Naive thymus-derived CD8-positive, alpha-beta T cell (primary cell): ENCODE measurements at regions not wholly inside any gene's neighbourhood (a gene's known extent, or its start where the extent isn't known, plus 50 kb on each side); places are given as distances from the start of the nearest gene placed in this dataset.
"Not testable (repeated sequence)": the region's sequence is repeated elsewhere in the genome, so short reads cannot be mapped to it uniquely, and the experiment has no call there.

Experiments
- ATAC-seq, 2 donors: fragments of 150-1000 bp; cut with Tn5 transposase in 1 of 2; sonication (Bioruptor Pico), chemical (Tn5 transposase) in 1 of 2; 1 replicate in 1 of 2; 2 replicates in 1 of 2; pipeline ENCODE4 v1.10.0; 2021; ENCODE audit warnings: mild to moderate bottlenecking in 2 of 2, moderate library complexity in 2 of 2
- POLR2A ChIA-PET: fragments of 350-600 bp; sonication (Branson Sonifier 250); formaldehyde crosslinking; loops from one replicate; lab custom pipeline; 2021; ENCODE audit warnings: antibody characterized with exemption; lab: Charles Lee
- DNase-seq, 10 donors: peaks; one replicate each; pipeline versions ENCODE4 v3.0.0 to v3.0.0-alpha.2; 2020 to 2022
- H3K27ac Mint-ChIP-seq, 10 donors: one replicate each; pipeline ENCODE4 v1.8.0; 2020 to 2022; ENCODE audit warnings: mild to moderate bottlenecking in 10 of 10, mixed read lengths in 10 of 10, moderate library complexity in 4 of 10, inconsistent platforms in 1 of 10
- H3K27me3 Mint-ChIP-seq, 5 donors: one replicate each; pipeline ENCODE4 v1.8.0; 2021 to 2022; ENCODE audit warnings: mixed read lengths in 5 of 5
- H3K36me3 Mint-ChIP-seq, 3 donors: one replicate each; pipeline ENCODE4 v1.8.0; 2020 to 2022; ENCODE audit warnings: mixed read lengths in 3 of 3, mild to moderate bottlenecking in 2 of 3, inconsistent platforms in 1 of 3
- H3K4me1 Mint-ChIP-seq, 4 donors: one replicate each; pipeline ENCODE4 v1.8.0; 2021 to 2022; ENCODE audit warnings: mixed read lengths in 4 of 4
- H3K4me3 Mint-ChIP-seq, 10 donors: one replicate each; pipeline ENCODE4 v1.8.0; 2020 to 2022; ENCODE audit warnings: mild to moderate bottlenecking in 10 of 10, mixed read lengths in 10 of 10, moderate library complexity in 6 of 10, inconsistent platforms in 1 of 10
- H3K9me3 Mint-ChIP-seq, 9 donors: one replicate each; pipeline ENCODE4 v1.8.0; 2020 to 2022; ENCODE audit warnings: mixed read lengths in 9 of 9, mild to moderate bottlenecking in 3 of 9, inconsistent platforms in 1 of 9, moderate library complexity in 1 of 9

- H3K27me3 Mint-ChIP-seq = peaks cover 0 to 12% (median 0%) of the 10 kb centered on the region in 5 donors
- no peak for ATAC-seq
- POLR2A ChIA-PET = no interaction called here
- H3K4me1 Mint-ChIP-seq = no peaks in the 10 kb centered on the region
- peaks cover 0 to 4% (median 0%) of the 10 kb centered on the region in 9 donors for H3K9me3 Mint-ChIP-seq
- H3K27ac Mint-ChIP-seq = no peak overlapping the region
- H3K36me3 Mint-ChIP-seq = no peaks in the 10 kb centered on the region
- no peak overlapping the region for H3K4me3 Mint-ChIP-seq
- DNase-seq = no peak
Measured at GRCh38 chr22:34604312-34604711, 461.6 kb upstream of the ISX start.

- DNase-seq = no peak
- peaks cover 0 to 9% (median under 1%) of the 10 kb centered on the region in 5 donors for H3K27me3 Mint-ChIP-seq
- POLR2A ChIA-PET = no interaction called here
- H3K27ac Mint-ChIP-seq = no peak overlapping the region
- no peak overlapping the region for H3K4me3 Mint-ChIP-seq
- H3K36me3 Mint-ChIP-seq = no peaks in the 10 kb centered on the region
- ATAC-seq = no peak
- no peaks in the 10 kb centered on the region for H3K4me1 Mint-ChIP-seq
- peaks cover 0 to 4% (median 0%) of the 10 kb centered on the region in 9 donors for H3K9me3 Mint-ChIP-seq
Measured at GRCh38 chr22:34608106-34608505, 457.9 kb upstream of the ISX start.

GRCh38 chr22:34608540-34609115 is 457.3 kb upstream of the ISX start:
- DNase-seq = no peak
- H3K9me3 Mint-ChIP-seq = peaks cover 0 to 7% (median 0%) of the 10 kb centered on the region in 9 donors
- H3K27me3 Mint-ChIP-seq = peaks cover 0 to 12% (median 2%) of the 10 kb centered on the region in 5 donors
- H3K36me3 Mint-ChIP-seq = no peaks in the 10 kb centered on the region
- no peak overlapping the region for H3K4me3 Mint-ChIP-seq
- POLR2A ChIA-PET = no interaction called here
- H3K27ac Mint-ChIP-seq = no peak overlapping the region
- no peak for ATAC-seq
- H3K4me1 Mint-ChIP-seq = no peaks in the 10 kb centered on the region

DNA sequence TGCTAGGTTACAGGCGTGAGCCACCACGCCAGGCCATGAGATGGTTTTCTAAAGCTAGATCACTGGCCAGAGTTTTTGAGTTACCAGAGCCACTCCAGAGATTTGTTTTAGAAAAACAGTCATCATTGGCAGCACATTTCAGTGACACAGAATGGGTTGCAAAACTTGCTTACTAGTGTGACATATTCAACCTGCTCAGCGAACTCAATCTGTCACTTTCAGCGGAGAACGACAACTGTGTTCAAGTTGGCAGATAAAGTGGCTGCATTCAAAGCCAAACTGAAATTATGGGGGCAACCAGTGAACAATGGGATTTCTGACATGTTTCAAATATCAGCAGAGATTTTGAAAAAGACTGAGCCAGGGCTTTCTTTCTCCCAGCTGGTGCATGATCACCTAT is 456.3 kb upstream of the ISX start:
- no peak overlapping the region for H3K4me3 Mint-ChIP-seq
- H3K36me3 Mint-ChIP-seq = no peaks in the 10 kb centered on the region
- DNase-seq = no peak
- no peaks in the 10 kb centered on the region for H3K4me1 Mint-ChIP-seq
- ATAC-seq = no peak
- H3K27me3 Mint-ChIP-seq = peaks cover 0 to 15% (median 4%) of the 10 kb centered on the region in 5 donors
- H3K9me3 Mint-ChIP-seq = peaks cover 0 to 7% (median 0%) of the 10 kb centered on the region in 9 donors
- no peak overlapping the region for H3K27ac Mint-ChIP-seq
- POLR2A ChIA-PET = no interaction called here

GRCh38 chr22:34620161-34620560 is 445.8 kb upstream of the ISX start:
- H3K36me3 Mint-ChIP-seq = no peaks in the 10 kb centered on the region

GRCh38 chr22:34620832-34621231 is 445.1 kb upstream of the ISX start:
- Mint-ChIP-seq H3K4me3 (no peak overlapping the region), H3K27ac (no peak overlapping the region), H3K36me3 (no peaks in the 10 kb centered on the region), H3K4me1 (no peaks in the 10 kb centered on the region), H3K27me3 (no peaks in the 10 kb centered on the region), H3K9me3 (peaks cover 0 to 14% (median 2%) of the 10 kb centered on the region in 9 donors)
- POLR2A ChIA-PET = no interaction called here
- ATAC-seq = no peak
- DNase-seq = no peak

More at GRCh38 chr22:34620161-34620560, 445.8 kb upstream of the ISX start:
- ATAC-seq (no peak), DNase-seq (no peak)
- H3K27ac Mint-ChIP-seq = no peak overlapping the region
- H3K4me1 Mint-ChIP-seq = no peaks in the 10 kb centered on the region
- H3K27me3 Mint-ChIP-seq = no peaks in the 10 kb centered on the region
- POLR2A ChIA-PET = no interaction called here
- peaks cover 0 to 13% (median 2%) of the 10 kb centered on the region in 9 donors for H3K9me3 Mint-ChIP-seq
- H3K4me3 Mint-ChIP-seq = no peak overlapping the region

- no peak overlapping the region for H3K27ac Mint-ChIP-seq
- H3K4me1 Mint-ChIP-seq = no peaks in the 10 kb centered on the region
- DNase-seq (no peak), ATAC-seq (no peak)
- H3K27me3 Mint-ChIP-seq = peaks cover 0 to 2% (median 0%) of the 10 kb centered on the region in 5 donors
- H3K36me3 Mint-ChIP-seq = no peaks in the 10 kb centered on the region
- H3K9me3 Mint-ChIP-seq = peaks cover 0 to 21% (median 2%) of the 10 kb centered on the region in 9 donors
- no peak overlapping the region for H3K4me3 Mint-ChIP-seq
- POLR2A ChIA-PET = no interaction called here
Measured at GRCh38 chr22:34622602-34623001, 443.4 kb upstream of the ISX start.

DNA sequence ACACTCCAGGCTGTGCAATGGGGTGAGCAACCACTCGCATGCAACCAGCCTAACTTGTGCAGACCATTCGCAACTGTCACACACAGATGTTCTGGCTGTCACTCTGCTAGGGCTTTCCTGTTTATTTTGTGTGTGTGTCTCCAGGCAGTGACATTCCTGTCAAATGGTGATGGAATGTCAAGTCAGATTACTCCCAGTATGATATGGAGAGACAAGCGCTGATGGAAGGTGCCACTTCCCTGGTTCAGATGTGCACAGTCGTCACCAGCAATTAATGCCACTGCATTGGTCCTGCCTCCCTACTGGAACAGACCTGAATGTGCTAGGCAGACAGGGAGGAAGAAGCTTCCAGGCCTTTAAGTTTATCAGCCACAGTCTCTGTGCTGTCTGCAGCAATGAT is 442.4 kb upstream of the ISX start:
- Mint-ChIP-seq H3K9me3 (peaks cover 0 to 30% (median 3%) of the 10 kb centered on the region in 9 donors), H3K27me3 (peaks cover 0 to 7% (median 3%) of the 10 kb centered on the region in 5 donors), H3K4me3 (no peak overlapping the region), H3K36me3 (peaks cover 0 to 4% (median 0%) of the 10 kb centered on the region in 3 donors), H3K27ac (no peak overlapping the region), H3K4me1 (no peaks in the 10 kb centered on the region)
- DNase-seq (no peak), ATAC-seq (no peak)
- POLR2A ChIA-PET = no interaction called here

- H3K4me1 Mint-ChIP-seq, ATAC-seq, DNase-seq, POLR2A ChIA-PET, H3K27ac Mint-ChIP-seq, H3K4me3 Mint-ChIP-seq, H3K36me3 Mint-ChIP-seq: not testable (repeated sequence)
- H3K27me3 Mint-ChIP-seq = peaks cover 0 to 14% (median 3%) of the 10 kb centered on the region in 5 donors
- peaks cover 0 to 36% (median 4%) of the 10 kb centered on the region in 9 donors for H3K9me3 Mint-ChIP-seq
Measured at GRCh38 chr22:34625892-34626291, 440.1 kb upstream of the ISX start.

- H3K9me3 Mint-ChIP-seq = peaks cover 0 to 12% (median 0%) of the 10 kb centered on the region in 9 donors
- no peaks in the 10 kb centered on the region for H3K36me3 Mint-ChIP-seq
- DNase-seq (no peak), ATAC-seq (no peak)
- H3K4me1 Mint-ChIP-seq = no peaks in the 10 kb centered on the region
- H3K27ac Mint-ChIP-seq = no peak overlapping the region
- POLR2A ChIA-PET = no interaction called here
- H3K27me3 Mint-ChIP-seq = peaks cover 0 to 15% (median 3%) of the 10 kb centered on the region in 5 donors
- no peak overlapping the region for H3K4me3 Mint-ChIP-seq
Measured at GRCh38 chr22:34638128-34638527, 427.8 kb upstream of the ISX start.

GRCh38 chr22:34639911-34640310 is 426.0 kb upstream of the ISX start:
- H3K4me1 Mint-ChIP-seq = no peaks in the 10 kb centered on the region
- H3K27ac Mint-ChIP-seq = no peak overlapping the region
- peaks cover 0 to 18% (median 3%) of the 10 kb centered on the region in 5 donors for H3K27me3 Mint-ChIP-seq
- DNase-seq (no peak), ATAC-seq (no peak)
- H3K9me3 Mint-ChIP-seq = peaks cover 0 to 12% (median 0%) of the 10 kb centered on the region in 9 donors
- no peak overlapping the region for H3K4me3 Mint-ChIP-seq
- H3K36me3 Mint-ChIP-seq = no peaks in the 10 kb centered on the region
- POLR2A ChIA-PET = no interaction called here

- peaks cover 0 to 9% (median 0%) of the 10 kb centered on the region in 5 donors for H3K27me3 Mint-ChIP-seq
- no peaks in the 10 kb centered on the region for H3K4me1 Mint-ChIP-seq
- no peak overlapping the region for H3K27ac Mint-ChIP-seq
- ATAC-seq (no peak), DNase-seq (no peak)
- H3K4me3 Mint-ChIP-seq = no peak overlapping the region
- POLR2A ChIA-PET = no interaction called here
- H3K36me3 Mint-ChIP-seq = no peaks in the 10 kb centered on the region
- no peaks in the 10 kb centered on the region for H3K9me3 Mint-ChIP-seq
Measured at GRCh38 chr22:34645375-34645774, 420.6 kb upstream of the ISX start.

- Mint-ChIP-seq H3K4me1 (no peaks in the 10 kb centered on the region), H3K27me3 (peaks cover 1 to 30% (median 6%) of the 10 kb centered on the region in 5 donors)
- POLR2A ChIA-PET = no interaction called here
Measured at GRCh38 chr22:34669001-34669400, 397.0 kb upstream of the ISX start.

GRCh38 chr22:34683031-34683430 is 382.9 kb upstream of the ISX start:
- peaks cover 0 to 13% (median 0%) of the 10 kb centered on the region in 5 donors for H3K27me3 Mint-ChIP-seq
- H3K9me3 Mint-ChIP-seq, H3K36me3 Mint-ChIP-seq, POLR2A ChIA-PET, H3K27ac Mint-ChIP-seq, ATAC-seq, DNase-seq, H3K4me1 Mint-ChIP-seq, H3K4me3 Mint-ChIP-seq: not testable (repeated sequence)

More at GRCh38 chr22:34669001-34669400, 397.0 kb upstream of the ISX start:
- H3K36me3 Mint-ChIP-seq = no peaks in the 10 kb centered on the region
- H3K9me3 Mint-ChIP-seq = peaks cover 0 to 9% (median 0%) of the 10 kb centered on the region in 9 donors
- DNase-seq (no peak), ATAC-seq (no peak)
- H3K4me3 Mint-ChIP-seq = no peak overlapping the region
- no peak overlapping the region for H3K27ac Mint-ChIP-seq
